GM21528 (cell line): ENCODE measurements at regions not wholly inside any gene's neighbourhood (a gene's known extent, or its start where the extent isn't known, plus 50 kb on each side); places are given as distances from the start of the nearest gene placed in this dataset.
"Not testable (repeated sequence)": the region's sequence is repeated elsewhere in the genome, so short reads cannot be mapped to it uniquely, and the experiment has no call there.

ENCODE experiments used
- ATAC-seq: cut with Tn5 transposase; IDR thresholded peaks from one replicate; pipeline ENCODE4 v1.9.1; 2021; ENCODE audit warnings: mild to moderate bottlenecking, moderate library complexity; ENCODE audit not compliant: unreplicated experiment, low FRiP score

- no peak for ATAC-seq
Observed at GRCh38 chr22:25281675-25282345, 62.4 kb downstream of the CRYBB2 start.

GRCh38 chr22:25282346-25282670 lies 62.9 kb downstream of the CRYBB2 start:
- no peak for ATAC-seq

- no peak for ATAC-seq
Observed at GRCh38 chr22:25282671-25283561, 63.5 kb downstream of the CRYBB2 start.

- ATAC-seq, result not testable (repeated sequence)
Observed at GRCh38 chr22:25288481-25288880, 69.0 kb downstream of the CRYBB2 start.

- ATAC-seq, result not testable (repeated sequence)
Observed at GRCh38 chr22:25301912-25302311, 82.5 kb downstream of the CRYBB2 start.

GRCh38 chr22:25309586-25309985 lies 90.1 kb downstream of the CRYBB2 start:
- not testable (repeated sequence) for ATAC-seq

- not testable (repeated sequence) for ATAC-seq
Observed at GRCh38 chr22:25311924-25312323, 92.5 kb downstream of the CRYBB2 start.

GRCh38 chr22:25318081-25318823 lies 98.8 kb downstream of the CRYBB2 start:
- no peak for ATAC-seq

- no peak for ATAC-seq
Observed at GRCh38 chr22:25327018-25327755, 107.7 kb downstream of the CRYBB2 start.

- ATAC-seq, result no peak
Observed at GRCh38 chr22:25331050-25331449, 111.6 kb downstream of the CRYBB2 start.

GRCh38 chr22:25331911-25332310 lies 112.5 kb downstream of the CRYBB2 start:
- not testable (repeated sequence) for ATAC-seq

GRCh38 chr22:25332386-25332785 lies 112.9 kb downstream of the CRYBB2 start:
- ATAC-seq, result no peak

- ATAC-seq, result no peak
Observed at GRCh38 chr22:25334162-25334490, 114.7 kb downstream of the CRYBB2 start.

- not testable (repeated sequence) for ATAC-seq
Observed at GRCh38 chr22:25334631-25335030, 115.2 kb downstream of the CRYBB2 start.

GRCh38 chr22:25335276-25335675 lies 115.8 kb downstream of the CRYBB2 start:
- ATAC-seq, result not testable (repeated sequence)

GRCh38 chr22:25340536-25340935 lies 121.1 kb downstream of the CRYBB2 start:
- not testable (repeated sequence) for ATAC-seq

GRCh38 chr22:25344366-25344765 lies 124.9 kb downstream of the CRYBB2 start:
- not testable (repeated sequence) for ATAC-seq

GRCh38 chr22:25346859-25347751 lies 127.7 kb downstream of the CRYBB2 start:
- ATAC-seq, result no peak

- ATAC-seq, result no peak
Observed at GRCh38 chr22:25347752-25348102, 128.3 kb downstream of the CRYBB2 start.

GRCh38 chr22:25348391-25348790 lies 129.0 kb downstream of the CRYBB2 start:
- no peak for ATAC-seq
